Body of pancreas (tissue), 4 donors: ENCODE measurements at regions not wholly inside any gene's neighbourhood (a gene's known extent, or its start where the extent isn't known, plus 50 kb on each side); places are given as distances from the start of the nearest gene placed in this dataset.

ENCODE experiments used
- POLR2A ChIP-seq, 3 donors: fragments of 450-650 bp; IDR thresholded peaks; one replicate each; pipeline ENCODE4 v1.6.1; 2016; ENCODE audit warnings: antibody characterized with exemption in 3 of 3, mild to moderate bottlenecking in 2 of 3
- TF ChIP-seq, protein P1 (sequence below), 7 experiments: fragments of 450-650 bp in 4 of 7; fragments of 200-600 bp in 3 of 7; sonication (generic) in 3 of 7; IDR thresholded peaks; one replicate each; pipeline ENCODE4 v1.5.1; 2016 to 2019; ENCODE audit warnings: antibody characterized with exemption in 7 of 7

DNA sequence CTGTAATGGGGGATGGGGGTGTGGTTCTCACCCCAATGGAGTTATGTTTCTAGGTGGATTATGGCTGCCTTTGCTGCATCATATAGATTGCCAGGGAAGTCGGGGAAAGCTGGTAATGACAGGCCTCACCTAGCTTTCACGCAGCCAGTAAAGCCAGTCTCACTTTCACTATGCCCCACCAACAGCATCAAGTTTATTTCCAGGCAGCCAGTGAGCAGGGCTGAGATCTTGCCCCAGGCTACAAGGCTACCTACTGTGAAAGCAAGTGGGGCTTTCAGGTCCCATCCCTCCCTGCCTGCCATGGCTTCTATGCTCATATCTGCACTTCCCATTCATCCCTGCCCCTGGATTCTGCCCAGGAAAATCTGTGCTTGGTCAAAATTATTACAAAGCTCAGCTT lies 61.7 kb upstream of the NXPH1 start:
- TF ChIP-seq, protein P1, sequence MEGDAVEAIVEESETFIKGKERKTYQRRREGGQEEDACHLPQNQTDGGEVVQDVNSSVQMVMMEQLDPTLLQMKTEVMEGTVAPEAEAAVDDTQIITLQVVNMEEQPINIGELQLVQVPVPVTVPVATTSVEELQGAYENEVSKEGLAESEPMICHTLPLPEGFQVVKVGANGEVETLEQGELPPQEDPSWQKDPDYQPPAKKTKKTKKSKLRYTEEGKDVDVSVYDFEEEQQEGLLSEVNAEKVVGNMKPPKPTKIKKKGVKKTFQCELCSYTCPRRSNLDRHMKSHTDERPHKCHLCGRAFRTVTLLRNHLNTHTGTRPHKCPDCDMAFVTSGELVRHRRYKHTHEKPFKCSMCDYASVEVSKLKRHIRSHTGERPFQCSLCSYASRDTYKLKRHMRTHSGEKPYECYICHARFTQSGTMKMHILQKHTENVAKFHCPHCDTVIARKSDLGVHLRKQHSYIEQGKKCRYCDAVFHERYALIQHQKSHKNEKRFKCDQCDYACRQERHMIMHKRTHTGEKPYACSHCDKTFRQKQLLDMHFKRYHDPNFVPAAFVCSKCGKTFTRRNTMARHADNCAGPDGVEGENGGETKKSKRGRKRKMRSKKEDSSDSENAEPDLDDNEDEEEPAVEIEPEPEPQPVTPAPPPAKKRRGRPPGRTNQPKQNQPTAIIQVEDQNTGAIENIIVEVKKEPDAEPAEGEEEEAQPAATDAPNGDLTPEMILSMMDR (IDR thresholded peaks at IDR 0.05), result no peak
- no peak for TF ChIP-seq POLR2A (IDR thresholded peaks at IDR 0.05)
